GM23338 (cell line): ENCODE measurements at regions not wholly inside any gene's neighbourhood (a gene's known extent, or its start where the extent isn't known, plus 50 kb on each side); places are given as distances from the start of the nearest gene placed in this dataset.

Experiments
- ATAC-seq: fragments of 200-7000 bp; cut with Tn5 transposase; 3 replicates; pipeline ENCODE4 v1.9.1; 2020
- DNase-seq: peaks from one replicate; pipeline ENCODE4 v3.0.0-alpha.2; 2015; ENCODE audit warnings: low spot score
- H2AFZ ChIP-seq: fragments of 200-600 bp; sonication (generic); 2 replicates; pipeline ENCODE4 v1.8.0; 2016; ENCODE audit warnings: antibody characterized with exemption, mild to moderate bottlenecking, moderate library complexity
- H3F3A ChIP-seq: fragments of 200-600 bp; sonication (generic); replicated peaks from 2 replicates; pipeline ENCODE4 v1.8.0; 2017; ENCODE audit warnings: antibody characterized with exemption, mixed run types, low read depth
- H3K27ac ChIP-seq: fragments of 200-600 bp; sonication (generic); 2 replicates; pipeline ENCODE4 v1.6.1; 2016; ENCODE audit warnings: low read depth
- H3K27me3 ChIP-seq: fragments of 200-600 bp; sonication (generic); 2 replicates; pipeline ENCODE4 v1.8.0; 2016; ENCODE audit warnings: mild to moderate bottlenecking, mixed run types, moderate library complexity; ENCODE audit not compliant: insufficient read depth
- H3K36me3 ChIP-seq: fragments of 200-600 bp; sonication (generic); 2 replicates; pipeline ENCODE4 v1.8.0; 2016; ENCODE audit warnings: mild to moderate bottlenecking; ENCODE audit not compliant: insufficient read depth
- H3K4me1 ChIP-seq: fragments of 200-600 bp; sonication (generic); 2 replicates; pipeline ENCODE4 v1.8.0; 2016; ENCODE audit warnings: mild to moderate bottlenecking, moderate library complexity; ENCODE audit not compliant: insufficient read depth
- H3K4me2 ChIP-seq: fragments of 200-600 bp; sonication (generic); 2 replicates; pipeline ENCODE4 v1.7.1; 2017; ENCODE audit warnings: mixed run types
- H3K4me3 ChIP-seq: fragments of 200-600 bp; sonication (generic); 2 replicates; pipeline ENCODE4 v1.6.1; 2016; ENCODE audit warnings: mixed run types
- H3K79me2 ChIP-seq: fragments of 200-600 bp; sonication (generic); replicated peaks from 2 replicates; pipeline ENCODE4 v1.8.0; 2017; ENCODE audit warnings: mild to moderate bottlenecking; ENCODE audit not compliant: insufficient read depth
- H3K9me2 ChIP-seq: fragments of 200-600 bp; sonication (generic); 2 replicates; pipeline ENCODE4 v1.8.0; 2017; ENCODE audit not compliant: insufficient read depth
- H4K20me1 ChIP-seq: fragments of 200-600 bp; sonication (generic); replicated peaks from 2 replicates; pipeline ENCODE4 v1.8.0; 2017; ENCODE audit warnings: mild to moderate bottlenecking; ENCODE audit not compliant: insufficient read depth
- H3K27ac Mint-ChIP-seq: 2 replicates; pipeline ENCODE4 v1.8.0; 2020; ENCODE audit warnings: inconsistent platforms, mild to moderate bottlenecking, moderate library complexity, mixed read lengths
- H3K27me3 Mint-ChIP-seq: 3 replicates; pipeline ENCODE4 v1.8.0; 2022; ENCODE audit warnings: low read depth, mild to moderate bottlenecking, moderate library complexity, mixed read lengths, inconsistent platforms; ENCODE audit not compliant: insufficient read depth, poor library complexity
- H3K36me3 Mint-ChIP-seq: 3 replicates; pipeline ENCODE4 v1.8.0; 2021; ENCODE audit warnings: low read depth, mild to moderate bottlenecking, inconsistent platforms, moderate library complexity, mixed read lengths
- H3K4me1 Mint-ChIP-seq: 3 replicates; pipeline ENCODE4 v1.8.0; 2020; ENCODE audit warnings: mild to moderate bottlenecking, inconsistent platforms, mixed read lengths
- H3K4me3 Mint-ChIP-seq: 3 replicates; pipeline ENCODE4 v1.8.0; 2021; ENCODE audit warnings: moderate library complexity, mild to moderate bottlenecking, inconsistent platforms, mixed read lengths
- H3K9me3 Mint-ChIP-seq: 3 replicates; pipeline ENCODE4 v1.8.0; 2020; ENCODE audit warnings: moderate library complexity, mild to moderate bottlenecking, inconsistent platforms, mixed read lengths
- CREB1 ChIP-seq: fragments of 250-450 bp; sonication (Bioruptor Pico); IDR thresholded peaks from 2 replicates; pipeline ENCODE4 v1.5.0; 2020; ENCODE audit warnings: low read depth, mild to moderate bottlenecking, moderate library complexity
- CTCF ChIP-seq, 2 experiments: fragments of 200-600 bp in 1 of 2; sonication (generic) in 1 of 2; conservative IDR thresholded peaks; 2 replicates each; pipeline versions ENCODE4 v1.5.1 to v1.6.1; 2016 to 2017; ENCODE audit warnings: antibody characterized with exemption in 2 of 2, low read depth in 2 of 2, mild to moderate bottlenecking in 2 of 2, moderate library complexity in 1 of 2
- ETS1 ChIP-seq: IDR thresholded peaks from 2 replicates; pipeline ENCODE4 v1.6.1; 2016; ENCODE audit warnings: antibody characterized with exemption
- EZH2 ChIP-seq: fragments of 200-600 bp; sonication (generic); IDR thresholded peaks from one replicate; pipeline ENCODE4 v1.8.0; 2017; ENCODE audit warnings: antibody characterized with exemption, mild to moderate bottlenecking, low read depth; ENCODE audit not compliant: unreplicated experiment
- EZH2phosphoT487 ChIP-seq: fragments of 200-600 bp; sonication (generic); IDR thresholded peaks from one replicate; pipeline ENCODE4 v1.8.1; 2018; ENCODE audit warnings: antibody characterized with exemption; ENCODE audit not compliant: unreplicated experiment
- JUNB ChIP-seq: IDR thresholded peaks from one replicate; pipeline ENCODE4 v1.6.1; 2016; ENCODE audit warnings: antibody characterized with exemption; ENCODE audit not compliant: unreplicated experiment
- NANOG ChIP-seq: IDR thresholded peaks from 2 replicates; pipeline ENCODE4 v1.6.1; 2016; ENCODE audit warnings: antibody characterized with exemption, borderline replicate concordance
- POLR2AphosphoS5 ChIP-seq: IDR thresholded peaks from 2 replicates; pipeline ENCODE4 v1.6.1; 2016; ENCODE audit warnings: antibody characterized with exemption, low read depth
- REST ChIP-seq: IDR thresholded peaks from one replicate; pipeline ENCODE4 v1.6.1; 2018; ENCODE audit warnings: antibody characterized with exemption; ENCODE audit not compliant: unreplicated experiment
- STAT1 ChIP-seq: IDR thresholded peaks from one replicate; pipeline ENCODE4 v1.6.1; 2016; ENCODE audit warnings: antibody characterized with exemption; ENCODE audit not compliant: unreplicated experiment
- ZNF114 ChIP-seq: fragments of 250-450 bp; sonication (Bioruptor Pico); IDR thresholded peaks from 2 replicates; pipeline ENCODE4 v1.5.0; 2020; ENCODE audit warnings: mild to moderate bottlenecking, moderate library complexity
- ZNF462 ChIP-seq: fragments of 250-450 bp; sonication (Bioruptor Pico); IDR thresholded peaks from 2 replicates; pipeline ENCODE4 v1.5.0; 2020; ENCODE audit warnings: mild to moderate bottlenecking, moderate library complexity

GRCh38 chr20:60812561-60812960, 439.5 kb upstream of the CDH4 start (continued):
- no peak for TF ChIP-seq JUNB
- TF ChIP-seq ZNF114 (CRISPR knock-in tag): no peak
- TF ChIP-seq CTCF (conservative IDR thresholded peaks at IDR 0.05; ENCODE audit: low read depth in 2 of 2): no peak

GRCh38 chr20:60813066-60813465, 439.0 kb upstream of the CDH4 start:
- no peaks in the 10 kb centered on the region for H3K27me3 ChIP-seq
- Mint-ChIP-seq H3K36me3 (peaks cover 6% of the 10 kb centered on the region; the same call in 1 of the 3 replicates), H3K27me3 (peaks cover 2% of the 10 kb centered on the region), H3K9me3 (peaks cover 31% of the 10 kb centered on the region), H3K27ac (no peak overlapping the region), H3K4me1 (no peaks in the 10 kb centered on the region), H3K4me3 (no peak overlapping the region)
- H3K4me3 ChIP-seq: no peak overlapping the region
- H3K36me3 ChIP-seq: no peaks in the 10 kb centered on the region
- H3K27ac ChIP-seq: no peak overlapping the region
- ATAC-seq (no peak), DNase-seq (no peak)
- no peak overlapping the region for H2AFZ ChIP-seq
- H3K4me1 ChIP-seq: no peaks in the 10 kb centered on the region
- H3K79me2 ChIP-seq: no peaks in the 10 kb centered on the region
- H3K9me2 ChIP-seq: no peaks in the 10 kb centered on the region
- no peaks in the 10 kb centered on the region for H3F3A ChIP-seq
- no peak overlapping the region for H3K4me2 ChIP-seq
- H4K20me1 ChIP-seq: no peaks in the 10 kb centered on the region
- TF ChIP-seq NANOG: no peak
- TF ChIP-seq EZH2phosphoT487: no peak
- TF ChIP-seq POLR2AphosphoS5: no peak
- TF ChIP-seq REST: no peak
- no peak for TF ChIP-seq CREB1 (CRISPR knock-in tag)
- no peak for TF ChIP-seq ZNF114 (CRISPR knock-in tag)
- no peak for TF ChIP-seq ETS1
- TF ChIP-seq EZH2: no peak
- TF ChIP-seq STAT1: no peak
- TF ChIP-seq ZNF462 (CRISPR knock-in tag): no peak
